DOHH2 (cell line): ENCODE measurements at regions not wholly inside any gene's neighbourhood (a gene's known extent, or its start where the extent isn't known, plus 50 kb on each side); places are given as distances from the start of the nearest gene placed in this dataset.

ENCODE experiments used
- H3F3A ChIP-seq: fragments of 200-600 bp; sonication (generic), shearing (Covaris generic); 2 replicates; pipeline ENCODE4 v1.6.0; 2016; ENCODE audit warnings: antibody characterized with exemption, mild to moderate bottlenecking; ENCODE audit not compliant: control insufficient read depth, insufficient read depth
- H3K27ac ChIP-seq: fragments of 200-600 bp; sonication (generic); 2 replicates; pipeline ENCODE4 v1.5.1; 2014; ENCODE audit warnings: low read depth, mild to moderate bottlenecking, low read length, moderate library complexity
- H3K27me3 ChIP-seq: fragments of 200-600 bp; sonication (generic); 2 replicates; pipeline ENCODE4 v1.6.1; 2014; ENCODE audit warnings: mild to moderate bottlenecking, low read length, mixed read lengths; ENCODE audit not compliant: control insufficient read depth
- H3K36me3 ChIP-seq: fragments of 200-600 bp; sonication (generic); 2 replicates; pipeline ENCODE4 v1.6.1; 2014; ENCODE audit warnings: mild to moderate bottlenecking, low read length, moderate library complexity, mixed read lengths; ENCODE audit not compliant: control insufficient read depth
- H3K4me1 ChIP-seq: fragments of 200-600 bp; sonication (generic); 2 replicates; pipeline ENCODE4 v1.6.1; 2014; ENCODE audit warnings: mild to moderate bottlenecking, low read length, mixed read lengths; ENCODE audit not compliant: control insufficient read depth
- H3K4me2 ChIP-seq: fragments of 200-600 bp; sonication (generic); 2 replicates; pipeline ENCODE4 v1.6.0; 2014; ENCODE audit warnings: mild to moderate bottlenecking, low read length, moderate library complexity
- H3K4me3 ChIP-seq: fragments of 200-600 bp; sonication (generic); 2 replicates; pipeline ENCODE4 v1.5.1; 2014; ENCODE audit warnings: mild to moderate bottlenecking, low read length, mixed read lengths
- H3K79me2 ChIP-seq: fragments of 200-600 bp; sonication (generic); 2 replicates; pipeline ENCODE4 v1.6.1; 2014; ENCODE audit warnings: mild to moderate bottlenecking, low read length, mixed read lengths; ENCODE audit not compliant: control insufficient read depth
- H3K9me2 ChIP-seq: fragments of 200-600 bp; sonication (generic); replicated peaks from 2 replicates; pipeline ENCODE4 v1.6.1; 2014; ENCODE audit warnings: mild to moderate bottlenecking, low read length, mixed read lengths; ENCODE audit not compliant: control insufficient read depth
- H3K9me3 ChIP-seq: fragments of 200-600 bp; sonication (generic); 2 replicates; pipeline ENCODE4 v1.6.1; 2014; ENCODE audit warnings: antibody characterized with exemption, low read length, mixed read lengths; ENCODE audit not compliant: control insufficient read depth, insufficient read depth
- H4K20me1 ChIP-seq: fragments of 200-600 bp; sonication (generic); 2 replicates; pipeline ENCODE4 v1.6.0; 2014; ENCODE audit warnings: low read depth, mild to moderate bottlenecking, antibody characterized with exemption, low read length, moderate library complexity; ENCODE audit not compliant: control insufficient read depth, insufficient read depth
- CTCF ChIP-seq: fragments of 200-600 bp; sonication (generic); IDR thresholded peaks from one replicate; pipeline ENCODE4 v1.5.1; 2014; ENCODE audit warnings: antibody characterized with exemption, mild to moderate bottlenecking, low read depth, low read length; ENCODE audit not compliant: poor library complexity, severe bottlenecking
- EZH2phosphoT487 ChIP-seq: fragments of 200-600 bp; sonication (generic); IDR thresholded peaks from 2 replicates; pipeline ENCODE4 v1.6.1; 2017; ENCODE audit warnings: borderline replicate concordance, mild to moderate bottlenecking, antibody characterized with exemption, low read length, moderate library complexity, mixed read lengths

GRCh38 chr14:62003701-62004100 lies 241.5 kb downstream of the SNAPC1 start:
- no peaks in the 10 kb centered on the region for H3K9me2 ChIP-seq
- no peaks in the 10 kb centered on the region for H3F3A ChIP-seq
- H3K27me3 ChIP-seq, result no peaks in the 10 kb centered on the region
- H3K27ac ChIP-seq, result no peak overlapping the region
- TF ChIP-seq EZH2phosphoT487 (no peak), CTCF (no peak)
- no peak overlapping the region for H3K4me2 ChIP-seq
- H4K20me1 ChIP-seq, result no peaks in the 10 kb centered on the region
- H3K79me2 ChIP-seq, result no peaks in the 10 kb centered on the region
- no peaks in the 10 kb centered on the region for H3K9me3 ChIP-seq
- no peaks in the 10 kb centered on the region for H3K4me1 ChIP-seq
- no peaks in the 10 kb centered on the region for H3K36me3 ChIP-seq
- H3K4me3 ChIP-seq, result no peak overlapping the region

- H3K4me1 ChIP-seq, result no peaks in the 10 kb centered on the region
- no peak overlapping the region for H3K4me2 ChIP-seq
- no peaks in the 10 kb centered on the region for H3F3A ChIP-seq
- no peak overlapping the region for H3K4me3 ChIP-seq
- TF ChIP-seq CTCF (no peak), EZH2phosphoT487 (no peak)
- no peaks in the 10 kb centered on the region for H3K27me3 ChIP-seq
- H3K79me2 ChIP-seq, result no peaks in the 10 kb centered on the region
- no peaks in the 10 kb centered on the region for H3K9me2 ChIP-seq
- H3K27ac ChIP-seq, result no peak overlapping the region
- H4K20me1 ChIP-seq, result no peaks in the 10 kb centered on the region
- no peaks in the 10 kb centered on the region for H3K36me3 ChIP-seq
- H3K9me3 ChIP-seq, result no peaks in the 10 kb centered on the region
Observed at GRCh38 chr14:62006116-62006731, 244.0 kb downstream of the SNAPC1 start.

- Histone ChIP-seq H4K20me1 (no peaks in the 10 kb centered on the region), H3K4me3 (no peak overlapping the region), H3F3A (no peaks in the 10 kb centered on the region), H3K9me3 (no peaks in the 10 kb centered on the region), H3K9me2 (no peaks in the 10 kb centered on the region), H3K27ac (no peak overlapping the region), H3K27me3 (no peaks in the 10 kb centered on the region), H3K79me2 (no peaks in the 10 kb centered on the region), H3K36me3 (no peaks in the 10 kb centered on the region), H3K4me1 (no peaks in the 10 kb centered on the region), H3K4me2 (no peak overlapping the region)
- TF ChIP-seq EZH2phosphoT487 (no peak), CTCF (no peak)
Observed at GRCh38 chr14:62015243-62015642, 253.0 kb downstream of the SNAPC1 start.
